ENCODE measurements at regions not wholly inside any gene's neighbourhood (a gene's known extent, or its start where the extent isn't known, plus 50 kb on each side); places are given as distances from the start of the nearest gene placed in this dataset.

DNA sequence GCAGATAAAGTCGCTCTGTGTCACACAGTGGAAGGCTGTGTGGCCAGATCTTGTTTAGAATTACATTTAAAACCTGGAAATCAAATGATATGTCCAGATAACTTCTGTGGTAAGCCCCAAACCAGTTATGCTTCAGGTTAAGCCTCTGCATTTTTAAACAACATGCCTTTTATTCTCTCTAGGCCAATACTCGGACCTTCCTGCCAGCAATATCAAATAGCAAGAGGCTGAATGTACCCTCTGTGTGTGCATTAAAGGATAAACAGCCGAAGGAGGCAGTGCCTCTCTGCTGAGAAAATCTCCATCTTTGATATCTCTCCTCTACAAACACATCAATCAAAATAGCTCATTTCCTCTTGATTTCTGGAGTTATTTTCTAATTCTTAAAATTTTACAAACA, 67.1 kb upstream of the TMEM260 start:
- DNase-seq: no peak

DNA sequence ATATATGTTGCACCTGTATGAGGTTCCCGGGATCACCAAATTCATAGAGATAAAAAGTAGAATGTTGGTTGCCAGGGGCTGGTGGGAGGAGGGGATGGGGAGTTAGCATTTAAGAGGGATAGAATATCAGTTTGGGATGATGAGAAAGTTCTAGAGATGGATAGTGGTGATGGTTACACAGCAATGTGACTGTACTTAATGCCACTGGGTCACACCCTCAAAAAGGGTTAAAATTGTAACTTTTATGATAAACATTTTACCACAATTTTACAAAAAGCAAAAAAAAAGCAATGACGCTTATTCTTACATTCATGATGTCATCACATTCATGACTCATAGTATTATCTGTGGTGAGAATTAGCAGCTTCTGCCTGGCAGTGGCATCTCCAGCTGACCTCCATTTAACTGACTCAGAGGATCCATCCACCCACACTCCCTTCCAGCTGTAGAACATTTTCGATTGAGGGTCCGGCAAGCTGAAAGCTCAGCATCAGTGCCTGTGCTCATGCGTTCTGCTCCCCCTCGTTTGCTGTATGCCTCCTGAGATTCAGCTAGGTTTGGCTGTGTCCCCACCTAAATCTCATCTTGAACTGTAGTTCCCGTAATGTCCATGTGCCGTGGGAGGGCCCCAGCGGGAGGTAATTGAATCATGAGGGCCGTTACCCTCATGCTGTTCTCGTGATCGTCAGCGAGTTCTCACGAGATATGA, 64.8 kb upstream of the TMEM260 start:
- DNase-seq: no peak

DNA sequence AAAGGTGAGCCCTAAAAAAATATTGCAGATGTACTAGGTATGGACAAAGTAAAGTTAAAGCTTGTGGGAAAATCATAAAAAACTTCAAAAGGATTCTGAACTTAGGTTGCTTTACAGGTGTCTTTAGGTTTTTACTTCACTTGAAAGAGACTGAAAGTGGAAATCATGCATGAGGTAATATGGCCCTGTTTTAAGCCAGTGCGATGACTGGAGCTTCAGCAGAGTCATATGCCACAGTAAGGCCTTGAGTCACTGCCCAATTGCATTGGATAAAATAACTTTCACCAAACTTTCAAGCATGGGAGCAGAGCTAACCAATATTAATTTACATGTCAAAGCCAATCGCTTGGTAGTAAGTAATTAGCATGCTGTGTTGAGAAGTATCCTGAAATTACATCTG, 63.9 kb upstream of the TMEM260 start:
- no peak for DNase-seq

DNA sequence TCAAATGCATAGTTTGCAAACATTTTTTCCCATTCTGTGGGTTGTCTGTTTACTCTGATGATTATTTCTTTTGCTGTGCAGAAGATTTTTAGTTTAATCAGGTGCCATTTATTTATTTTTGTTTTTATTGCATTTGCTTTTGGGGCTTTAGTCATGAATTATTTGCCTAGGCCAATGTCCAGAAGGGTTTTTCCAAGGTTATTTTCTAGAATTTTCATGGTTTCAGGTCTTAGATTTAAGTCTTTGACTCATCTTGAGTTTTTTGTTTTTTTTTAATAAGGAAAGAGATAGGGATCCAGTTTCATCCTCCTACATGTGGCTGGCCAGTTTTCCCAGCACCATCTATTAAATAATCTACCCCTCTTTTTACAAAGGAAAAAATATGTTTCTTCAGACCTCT, 57.2 kb upstream of the TMEM260 start:
- no peak for DNase-seq

DNA sequence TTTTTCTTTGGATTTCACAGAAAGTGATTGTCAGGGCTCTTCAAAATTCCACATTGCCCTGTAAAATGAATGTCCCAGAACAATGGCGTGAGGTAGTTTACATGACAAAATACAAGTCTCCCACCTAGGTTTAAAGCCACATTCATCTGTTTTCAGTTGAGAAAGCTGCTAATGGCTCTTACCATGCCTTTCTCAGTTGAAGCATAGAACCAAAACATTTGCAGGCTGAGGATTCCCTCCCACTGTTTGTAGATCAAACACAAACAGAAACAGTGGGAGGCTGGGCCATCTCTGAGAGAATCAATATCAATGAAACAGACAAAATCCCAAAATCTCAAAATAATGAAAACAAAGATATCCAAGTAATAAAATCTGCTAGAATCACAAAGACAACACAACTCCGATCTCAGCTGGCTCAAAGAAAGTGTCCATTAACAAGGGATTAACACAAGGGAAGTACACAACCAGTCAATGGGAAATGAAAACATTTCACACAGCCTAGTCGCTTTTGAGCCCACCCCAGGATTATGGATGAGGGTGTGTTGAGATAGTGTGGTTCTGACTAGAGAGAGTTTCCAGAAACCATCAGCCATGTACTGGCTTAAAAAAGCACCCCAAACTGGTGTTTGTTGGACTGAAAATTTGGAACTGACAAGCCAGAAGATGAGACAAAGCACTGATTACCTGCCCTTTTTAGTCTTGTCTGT, 54.5 kb upstream of the TMEM260 start:
- DNase-seq: no peak

DNA sequence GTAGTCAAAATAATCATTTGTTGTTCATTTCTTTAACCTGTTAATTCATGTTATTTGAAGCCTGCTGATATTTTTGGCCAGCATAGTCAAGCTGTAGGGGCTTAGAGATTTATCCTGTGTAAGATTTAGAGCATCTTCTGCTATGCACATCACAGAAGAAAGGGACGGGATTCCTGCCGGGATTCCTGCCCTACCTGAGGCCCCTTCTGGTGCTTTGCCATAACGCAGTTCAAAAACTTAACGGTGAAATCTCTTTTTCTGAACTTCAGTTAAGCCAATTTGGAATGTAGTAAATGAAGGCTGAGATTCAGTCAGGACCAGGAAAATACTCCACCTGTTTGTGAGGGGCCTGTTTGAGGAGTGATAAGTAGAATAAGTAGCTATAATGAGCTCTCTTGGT, 50.7 kb upstream of the TMEM260 start:
- DNase-seq: no peak
